ENCODE measurements at regions not wholly inside any gene's neighbourhood (a gene's known extent, or its start where the extent isn't known, plus 50 kb on each side); places are given as distances from the start of the nearest gene placed in this dataset.

GRCh38 chr4:30264465-30264864 is 455.7 kb upstream of the PCDH7 start:
- TF ChIP-seq CTCF (IDR thresholded peaks at IDR 0.05; ENCODE audit: low read depth, low read length), result no peak
- no peak for TF ChIP-seq POLR2A (IDR thresholded peaks at IDR 0.05; ENCODE audit: extremely low read depth, insufficient read length)
